ENCODE measurements at regions not wholly inside any gene's neighbourhood (a gene's known extent, or its start where the extent isn't known, plus 50 kb on each side); places are given as distances from the start of the nearest gene placed in this dataset.

- DNase-seq: peak; percentile 34
These were observed 87.7 kb upstream of the PRKCQ start for GRCh38 chr10:6667679-6668270.

GRCh38 chr10:6667150-6667549 is 87.1 kb upstream of the PRKCQ start:
- DNase-seq: no peak

GRCh38 chr10:6665847-6666246 is 85.8 kb upstream of the PRKCQ start:
- DNase-seq: no peak

- no peak for DNase-seq
These were observed 80.4 kb upstream of the PRKCQ start for GRCh38 chr10:6660460-6660859.

GRCh38 chr10:6659451-6659850 is 79.4 kb upstream of the PRKCQ start:
- DNase-seq: no peak

GRCh38 chr10:6657669-6658068 is 77.6 kb upstream of the PRKCQ start:
- no peak for DNase-seq

- no peak for DNase-seq
These were observed 77.1 kb upstream of the PRKCQ start for GRCh38 chr10:6657196-6657595.

DNA sequence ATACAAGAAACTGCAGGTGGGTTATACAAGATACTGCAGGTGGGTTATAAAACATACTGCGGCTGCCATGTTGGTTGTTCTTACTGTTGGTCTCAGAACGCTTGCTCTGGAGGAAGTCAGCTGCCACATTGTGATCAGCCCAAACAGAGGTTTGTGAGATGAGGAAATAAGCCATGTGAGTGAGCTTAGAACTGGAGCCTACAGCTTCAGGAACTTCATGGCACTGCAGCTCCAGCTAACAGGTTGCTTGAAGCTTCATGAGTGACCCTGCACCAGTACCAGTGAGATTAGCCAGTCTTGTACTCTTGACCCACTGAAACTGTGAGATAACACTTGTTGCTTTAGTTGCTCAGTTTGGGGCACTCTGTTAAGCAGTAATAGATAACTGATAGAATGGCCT is 74.5 kb upstream of the PRKCQ start:
- no peak for DNase-seq

- no peak for DNase-seq
These were observed 70.5 kb upstream of the PRKCQ start for GRCh38 chr10:6650586-6650985.

GRCh38 chr10:6649903-6650302 is 69.8 kb upstream of the PRKCQ start:
- DNase-seq: no peak

DNA sequence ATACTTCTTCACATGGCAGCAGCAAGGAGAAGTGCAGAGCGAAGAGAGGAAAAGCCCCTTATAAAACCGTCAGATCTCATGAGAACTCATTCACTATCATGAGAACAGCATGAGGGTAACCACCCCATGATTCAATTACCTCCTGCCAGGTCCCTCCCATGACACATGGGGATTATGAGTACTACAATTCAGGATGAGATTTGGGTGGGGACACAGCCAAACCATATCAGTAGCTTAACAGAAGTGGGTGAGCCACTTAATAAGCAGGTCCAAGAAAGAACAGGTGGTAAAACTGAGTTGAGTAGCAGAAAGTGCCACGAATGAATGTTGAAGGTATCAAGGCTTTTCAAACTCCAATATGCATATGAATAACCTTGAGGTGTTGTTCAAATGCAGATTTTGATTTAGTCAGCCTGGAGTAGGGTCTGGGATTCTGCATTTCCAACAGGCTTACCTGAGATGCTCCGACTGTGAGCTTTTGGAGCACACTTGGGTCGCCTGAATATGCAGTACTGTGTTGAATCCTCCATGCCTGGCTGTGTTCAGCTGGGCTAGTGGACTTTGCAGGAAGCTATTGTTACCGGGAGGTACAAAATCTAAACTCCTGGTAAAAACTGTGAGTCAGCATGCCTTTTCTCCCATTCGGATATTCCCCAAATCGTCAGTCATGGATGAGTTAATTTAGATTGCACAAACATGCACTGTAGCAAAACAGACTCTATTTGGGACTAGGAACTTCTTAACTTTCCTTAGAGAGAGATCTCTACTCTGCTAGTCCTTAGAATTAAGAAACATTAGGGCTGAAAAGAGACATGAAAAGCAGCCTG is 69.0 kb upstream of the PRKCQ start:
- DNase-seq: no peak

- DNase-seq: peak; percentile 71
These were observed 67.9 kb upstream of the PRKCQ start for GRCh38 chr10:6647811-6648526.

DNA sequence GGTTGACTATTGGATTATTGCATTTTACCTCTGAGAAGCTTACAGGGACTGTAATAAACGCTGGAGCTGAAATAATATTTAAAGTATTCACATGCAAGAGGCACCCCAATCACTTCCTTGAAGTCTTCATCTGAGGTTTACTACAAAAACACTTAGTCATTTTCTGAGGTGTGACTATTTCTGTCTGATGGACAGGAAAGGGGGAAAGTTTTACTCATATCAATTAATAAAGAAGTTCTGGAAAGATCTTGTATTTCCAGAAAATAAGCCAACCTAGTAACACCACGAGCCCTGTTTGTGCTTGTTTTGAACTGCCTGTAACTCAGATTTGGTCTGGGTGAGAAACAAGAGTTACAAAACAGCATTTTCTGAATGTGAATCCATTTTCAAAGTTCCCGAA is 63.9 kb upstream of the PRKCQ start:
- DNase-seq: no peak

GRCh38 chr10:6642876-6643275 is 62.8 kb upstream of the PRKCQ start:
- no peak for DNase-seq

DNA sequence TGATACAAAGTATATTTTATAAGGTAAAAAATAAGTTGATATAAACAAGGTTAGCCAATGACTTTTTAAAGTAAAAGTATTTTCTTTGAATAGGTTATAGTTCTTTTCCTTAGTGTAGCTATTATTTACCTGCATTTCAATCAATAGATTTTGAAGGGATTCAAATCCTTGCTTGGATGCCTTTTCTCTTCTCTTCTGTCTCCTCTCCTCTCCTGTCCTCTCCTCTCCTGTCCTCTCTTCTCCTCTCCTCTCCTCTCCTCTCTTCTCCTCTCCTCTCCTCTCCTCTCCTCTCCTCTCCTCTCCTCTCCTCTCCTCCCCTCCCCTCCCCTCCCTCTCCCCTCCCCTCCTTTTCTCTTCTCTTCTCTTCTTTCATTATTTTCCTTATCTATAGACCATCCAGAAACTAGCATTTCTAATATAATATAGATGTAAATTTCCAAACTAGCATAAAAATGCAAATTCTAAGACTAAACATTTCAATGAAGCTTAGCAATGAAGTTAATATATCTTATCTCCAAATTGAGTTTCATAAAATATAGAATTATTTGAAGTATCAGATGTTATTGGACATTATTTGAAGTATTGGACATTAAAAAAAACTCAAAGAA is 60.5 kb upstream of the PRKCQ start:
- no peak for DNase-seq

DNA sequence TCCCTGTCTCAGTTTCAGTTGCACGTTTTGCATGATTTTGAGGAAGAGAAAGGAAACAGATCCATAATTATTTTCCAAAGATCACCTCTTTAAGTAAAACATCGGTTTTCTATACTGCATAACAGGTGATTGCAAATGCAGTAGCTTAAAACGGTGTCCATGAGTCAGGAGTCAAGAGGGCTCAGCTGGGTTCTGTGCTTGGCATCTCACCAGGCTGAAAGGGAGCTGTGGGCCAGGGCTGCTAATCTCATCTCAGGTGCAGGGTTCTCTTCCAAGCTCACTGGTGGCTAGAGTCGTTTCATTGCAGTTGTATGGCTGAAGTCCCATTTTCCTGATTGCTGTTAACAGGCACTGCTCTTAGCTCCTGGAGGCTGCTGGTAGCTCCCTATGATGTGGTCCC is 57.0 kb upstream of the PRKCQ start:
- no peak for DNase-seq

- no peak for DNase-seq
These were observed 55.7 kb upstream of the PRKCQ start for GRCh38 chr10:6635784-6636183.
